CD14-positive monocyte (primary cell): ENCODE measurements at regions not wholly inside any gene's neighbourhood (a gene's known extent, or its start where the extent isn't known, plus 50 kb on each side); places are given as distances from the start of the nearest gene placed in this dataset.

Experiments used
- DNase-seq, 3 donors: peaks; one replicate each; pipeline ENCODE4 v3.0.0-alpha.2; 2011 to 2022
- H2AFZ ChIP-seq: 2 replicates; pipeline ENCODE4 v1.6.0; 2012; ENCODE audit warnings: mild to moderate bottlenecking, low read depth, low read length, inconsistent platforms; ENCODE audit not compliant: insufficient read depth, poor library complexity, severe bottlenecking
- H3K27ac ChIP-seq, 2 donors: 1 replicate in 1 of 2; 2 replicates in 1 of 2; pipeline ENCODE4 v1.5.1; 2012 to 2013; ENCODE audit warnings: low read length in 2 of 2, control low read depth in 1 of 2, inconsistent platforms in 1 of 2, low read depth in 1 of 2, mild to moderate bottlenecking in 1 of 2
- H3K27me3 ChIP-seq, 2 donors: one replicate each; pipeline versions ENCODE4 v1.6.0 to v1.6.1; 2011 to 2013; ENCODE audit warnings: low read length in 2 of 2; ENCODE audit not compliant: control insufficient read depth in 2 of 2, insufficient read depth in 2 of 2
- H3K36me3 ChIP-seq, 2 donors: replicated peaks in 1 of 2; 1 replicate in 1 of 2; 2 replicates in 1 of 2; pipeline versions ENCODE4 v1.5.1 to v1.6.1; 2012 to 2013; ENCODE audit warnings: low read length in 2 of 2, control low read depth in 1 of 2, inconsistent platforms in 1 of 2, mild to moderate bottlenecking in 1 of 2; ENCODE audit not compliant: insufficient read depth in 2 of 2, control insufficient read depth in 1 of 2
- H3K4me1 ChIP-seq, 2 donors: 1 replicate in 1 of 2; 2 replicates in 1 of 2; pipeline versions ENCODE4 v1.5.1 to v1.6.1; 2012 to 2013; ENCODE audit warnings: low read length in 2 of 2, control low read depth in 1 of 2, inconsistent platforms in 1 of 2, mild to moderate bottlenecking in 1 of 2, moderate library complexity in 1 of 2; ENCODE audit not compliant: insufficient read depth in 2 of 2, control insufficient read depth in 1 of 2
- H3K4me2 ChIP-seq: replicated peaks from 2 replicates; pipeline ENCODE3; 2012; ENCODE audit warnings: low read length, moderate library complexity, mild to moderate bottlenecking; ENCODE audit not compliant: poor library complexity, severe bottlenecking; ENCODE audit errors: extremely low read depth
- H3K4me3 ChIP-seq, 3 experiments: fragments of 200-600 bp in 1 of 3; sonication (generic) in 1 of 3; replicated peaks in 1 of 3; 1 replicate in 2 of 3; 2 replicates in 1 of 3; pipeline ENCODE4 v1.5.1; 2011 to 2013; ENCODE audit warnings: low read length in 3 of 3, mild to moderate bottlenecking in 3 of 3, control low read depth in 2 of 3, low read depth in 2 of 3, inconsistent platforms in 1 of 3, moderate library complexity in 1 of 3
- H3K79me2 ChIP-seq: 2 replicates; pipeline ENCODE4 v1.6.0; 2012; ENCODE audit warnings: mild to moderate bottlenecking, control low read depth, inconsistent platforms, low read length, moderate library complexity; ENCODE audit not compliant: insufficient read depth
- H3K9ac ChIP-seq: 2 replicates; pipeline ENCODE4 v1.6.0; 2017; ENCODE audit warnings: low read length, mild to moderate bottlenecking; ENCODE audit not compliant: insufficient read depth, poor library complexity, severe bottlenecking
- H3K9me3 ChIP-seq, 2 donors: replicated peaks in 1 of 2; 1 replicate in 1 of 2; 2 replicates in 1 of 2; pipeline versions ENCODE4 v1.5.1 to v1.6.1; 2012 to 2013; ENCODE audit warnings: low read length in 2 of 2, control low read depth in 1 of 2; ENCODE audit not compliant: control insufficient read depth in 1 of 2, insufficient read depth in 1 of 2
- H4K20me1 ChIP-seq: 2 replicates; pipeline ENCODE4 v1.6.0; 2012; ENCODE audit warnings: mild to moderate bottlenecking, low read length, control low read depth, moderate library complexity; ENCODE audit not compliant: insufficient read depth
- H3K27ac Mint-ChIP-seq, 7 donors: one replicate each; pipeline ENCODE4 v1.8.0; 2020; ENCODE audit warnings: mild to moderate bottlenecking in 7 of 7, mixed read lengths in 7 of 7, moderate library complexity in 6 of 7, inconsistent platforms in 2 of 7
- H3K27me3 Mint-ChIP-seq, 3 donors: one replicate each; pipeline ENCODE4 v1.8.0; 2021 to 2022; ENCODE audit warnings: low read depth in 3 of 3, mild to moderate bottlenecking in 3 of 3, mixed read lengths in 3 of 3, moderate library complexity in 3 of 3, inconsistent platforms in 1 of 3
- H3K36me3 Mint-ChIP-seq, 2 donors: one replicate each; pipeline ENCODE4 v1.8.0; 2020; ENCODE audit warnings: mixed read lengths in 2 of 2, inconsistent platforms in 1 of 2, mild to moderate bottlenecking in 1 of 2
- H3K4me1 Mint-ChIP-seq: one replicate; pipeline ENCODE4 v1.8.0; 2020; ENCODE audit warnings: mild to moderate bottlenecking, mixed read lengths
- H3K4me3 Mint-ChIP-seq, 2 donors: one replicate each; pipeline ENCODE4 v1.8.0; 2020; ENCODE audit warnings: mild to moderate bottlenecking in 2 of 2, mixed read lengths in 2 of 2, moderate library complexity in 1 of 2
- H3K9me3 Mint-ChIP-seq, 7 donors: one replicate each; pipeline ENCODE4 v1.8.0; 2020 to 2022; ENCODE audit warnings: mixed read lengths in 7 of 7, mild to moderate bottlenecking in 6 of 7, moderate library complexity in 6 of 7, inconsistent platforms in 2 of 7
- WGBS: methylation state at CpG from one replicate; pipeline ENCODE4 v1.1.5; 2013; ENCODE audit warnings: missing lambda C conversion rate; ENCODE audit not compliant: insufficient coverage; 5-methylcytosine and 5-hydroxymethylcytosine counted together
- intact Hi-C, 2 donors: fragments of 100-400 bp; cut with micrococcal nuclease; formaldehyde crosslinking; loops; one replicate each; pipeline versions ENCODE4 v1.15.0 to v1.15.1; 2023
- TF ChIP-seq, protein P1 (sequence below): fragments of 200-600 bp; IDR thresholded peaks from one replicate; pipeline ENCODE4 v1.8.0; 2022; ENCODE audit warnings: antibody characterized with exemption, mild to moderate bottlenecking

DNA sequence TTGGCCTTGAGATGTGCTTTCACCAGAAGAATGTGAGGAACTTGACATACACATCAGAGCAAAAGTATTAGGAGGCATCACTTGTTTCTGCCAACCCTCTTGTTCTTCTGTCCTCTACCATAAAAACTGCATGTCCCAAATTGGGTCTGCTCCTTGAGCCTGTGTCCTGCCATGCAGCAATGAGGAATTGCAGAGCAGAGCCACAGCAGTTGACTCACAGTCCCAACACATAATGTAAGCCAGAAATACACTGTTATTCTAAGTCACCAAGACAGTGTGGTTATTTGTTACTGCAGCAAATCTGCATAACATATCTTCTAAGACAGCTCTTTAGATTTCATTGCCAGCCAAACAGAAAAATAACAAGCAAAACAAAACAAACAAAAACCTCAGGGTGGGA is 598.2 kb downstream of the PRELID2 start:
- intact Hi-C loops: no loop called here
- H3K4me1 ChIP-seq: no peaks in the 10 kb centered on the region
- Mint-ChIP-seq H3K4me3 (no peak overlapping the region), H3K4me1 (no peaks in the 10 kb centered on the region), H3K27ac (no peak overlapping the region), H3K36me3 (no peaks in the 10 kb centered on the region), H3K9me3 (no peaks in the 10 kb centered on the region), H3K27me3 (peaks cover 0 to 3% (median 0%) of the 10 kb centered on the region in 3 donors)
- H3K4me2 ChIP-seq: no peak overlapping the region
- TF ChIP-seq, protein P1, sequence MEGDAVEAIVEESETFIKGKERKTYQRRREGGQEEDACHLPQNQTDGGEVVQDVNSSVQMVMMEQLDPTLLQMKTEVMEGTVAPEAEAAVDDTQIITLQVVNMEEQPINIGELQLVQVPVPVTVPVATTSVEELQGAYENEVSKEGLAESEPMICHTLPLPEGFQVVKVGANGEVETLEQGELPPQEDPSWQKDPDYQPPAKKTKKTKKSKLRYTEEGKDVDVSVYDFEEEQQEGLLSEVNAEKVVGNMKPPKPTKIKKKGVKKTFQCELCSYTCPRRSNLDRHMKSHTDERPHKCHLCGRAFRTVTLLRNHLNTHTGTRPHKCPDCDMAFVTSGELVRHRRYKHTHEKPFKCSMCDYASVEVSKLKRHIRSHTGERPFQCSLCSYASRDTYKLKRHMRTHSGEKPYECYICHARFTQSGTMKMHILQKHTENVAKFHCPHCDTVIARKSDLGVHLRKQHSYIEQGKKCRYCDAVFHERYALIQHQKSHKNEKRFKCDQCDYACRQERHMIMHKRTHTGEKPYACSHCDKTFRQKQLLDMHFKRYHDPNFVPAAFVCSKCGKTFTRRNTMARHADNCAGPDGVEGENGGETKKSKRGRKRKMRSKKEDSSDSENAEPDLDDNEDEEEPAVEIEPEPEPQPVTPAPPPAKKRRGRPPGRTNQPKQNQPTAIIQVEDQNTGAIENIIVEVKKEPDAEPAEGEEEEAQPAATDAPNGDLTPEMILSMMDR: no peak
- H3K4me3 ChIP-seq: no peak overlapping the region
- H3K27me3 ChIP-seq: no peaks in the 10 kb centered on the region
- H3K27ac ChIP-seq: no peak overlapping the region
- no peaks in the 10 kb centered on the region for H3K79me2 ChIP-seq
- no peak overlapping the region for H3K9ac ChIP-seq
- H4K20me1 ChIP-seq: no peaks in the 10 kb centered on the region
- no peak overlapping the region for H2AFZ ChIP-seq
- no peak for DNase-seq
- no peaks in the 10 kb centered on the region for H3K36me3 ChIP-seq
- no peaks in the 10 kb centered on the region for H3K9me3 ChIP-seq

DNA sequence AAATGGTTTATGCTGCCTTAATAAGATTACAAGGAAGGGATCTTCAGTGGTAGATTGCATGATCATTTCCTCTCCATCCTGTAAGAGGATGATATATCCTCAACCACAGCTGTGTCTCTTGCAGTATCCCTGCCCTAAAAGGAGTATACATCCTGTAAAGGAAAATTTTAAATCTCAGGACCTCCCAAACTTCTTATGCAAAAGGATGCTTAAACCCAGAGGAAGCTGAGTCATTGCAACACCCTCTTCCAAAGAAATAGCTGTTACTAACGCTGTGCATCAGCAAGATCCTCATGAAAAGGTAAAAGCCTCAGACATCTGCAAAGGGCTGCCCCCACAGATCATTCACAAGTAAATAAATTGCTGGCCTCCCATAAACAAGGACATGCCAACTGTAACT is 599.0 kb downstream of the PRELID2 start:
- Histone ChIP-seq H3K9ac (no peak overlapping the region), H4K20me1 (no peaks in the 10 kb centered on the region), H3K9me3 (no peaks in the 10 kb centered on the region), H3K27me3 (no peaks in the 10 kb centered on the region), H3K27ac (no peak overlapping the region), H2AFZ (no peak overlapping the region), H3K4me1 (no peaks in the 10 kb centered on the region), H3K4me3 (no peak overlapping the region), H3K4me2 (no peak overlapping the region), H3K79me2 (no peaks in the 10 kb centered on the region), H3K36me3 (no peaks in the 10 kb centered on the region)
- peaks cover 0 to 3% (median 0%) of the 10 kb centered on the region in 3 donors for H3K27me3 Mint-ChIP-seq
- DNase-seq: no peak
- no peaks in the 10 kb centered on the region for H3K9me3 Mint-ChIP-seq
- no peak overlapping the region for H3K27ac Mint-ChIP-seq
- 33% methylated on average over 1 of the region's 1 CpG for WGBS
- TF ChIP-seq, protein P1: no peak
- intact Hi-C loops: no loop called here
- H3K4me3 Mint-ChIP-seq: no peak overlapping the region
- no peaks in the 10 kb centered on the region for H3K4me1 Mint-ChIP-seq
- no peaks in the 10 kb centered on the region for H3K36me3 Mint-ChIP-seq
